GM18909 (cell line): ENCODE measurements at regions not wholly inside any gene's neighbourhood (a gene's known extent, or its start where the extent isn't known, plus 50 kb on each side); places are given as distances from the start of the nearest gene placed in this dataset.
"Not testable (repeated sequence)": the region's sequence is repeated elsewhere in the genome, so short reads cannot be mapped to it uniquely, and the experiment has no call there.

Source experiments
- ATAC-seq: cut with Tn5 transposase; IDR thresholded peaks from one replicate; pipeline ENCODE4 v1.9.1; 2021; ENCODE audit warnings: mild to moderate bottlenecking; ENCODE audit not compliant: unreplicated experiment, poor library complexity

DNA sequence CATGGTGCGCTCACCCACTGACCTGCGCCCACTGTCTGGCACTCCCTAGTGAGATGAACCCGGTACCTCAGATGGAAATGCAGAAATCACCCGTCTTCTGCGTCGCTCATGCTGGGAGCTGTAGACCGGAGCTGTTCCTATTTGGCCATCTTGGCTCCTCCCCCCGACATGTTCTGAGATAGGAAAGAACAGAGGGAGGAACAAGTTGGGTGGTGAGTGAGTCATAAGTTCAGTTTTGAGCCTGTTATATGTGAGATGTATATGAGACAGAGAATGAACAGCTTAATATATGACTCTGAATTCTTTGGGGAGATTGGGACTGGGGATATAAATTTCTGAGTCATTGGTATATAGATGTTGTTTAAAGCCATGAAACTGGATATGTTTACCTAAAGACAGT lies 596.7 kb downstream of the TSN start:
- ATAC-seq, result not testable (repeated sequence)

DNA sequence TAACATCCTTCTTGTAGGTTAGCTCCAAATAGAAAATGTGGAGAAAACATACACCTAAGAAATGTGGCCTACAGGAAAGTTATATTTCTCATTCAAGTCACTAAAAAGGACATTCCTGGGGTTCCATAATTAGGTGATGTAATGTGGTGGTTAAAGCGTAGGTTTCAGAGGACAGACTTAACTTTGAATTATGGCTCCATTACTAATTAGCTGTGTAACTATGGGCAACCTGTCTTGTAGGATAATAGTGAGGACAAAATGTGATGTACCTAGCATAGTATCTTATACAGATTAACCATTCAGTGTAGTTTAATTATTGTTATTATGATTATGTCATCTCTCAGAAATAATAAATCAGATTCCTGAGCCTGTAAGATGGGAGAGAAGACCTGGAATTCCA lies 602.5 kb downstream of the TSN start:
- ATAC-seq, result no peak

DNA sequence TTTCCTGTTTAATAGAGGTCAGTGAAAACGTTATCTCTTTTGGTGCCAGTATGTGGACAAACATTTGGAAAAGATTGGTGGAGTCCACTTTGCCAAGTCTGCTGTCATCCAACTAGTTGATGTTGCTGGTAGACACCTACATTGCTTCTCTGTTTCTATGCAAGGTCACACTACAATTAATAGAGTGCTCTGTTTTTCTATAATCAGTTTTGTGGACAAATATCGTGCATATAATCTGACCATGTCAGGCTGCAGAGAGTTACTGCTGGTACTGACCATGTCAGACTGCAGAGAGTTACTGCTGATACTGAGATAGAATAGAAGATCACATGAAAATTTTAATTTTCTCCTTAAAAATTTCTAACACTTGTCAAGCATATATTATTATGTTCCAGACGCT lies 603.3 kb downstream of the TSN start:
- ATAC-seq, result no peak

DNA sequence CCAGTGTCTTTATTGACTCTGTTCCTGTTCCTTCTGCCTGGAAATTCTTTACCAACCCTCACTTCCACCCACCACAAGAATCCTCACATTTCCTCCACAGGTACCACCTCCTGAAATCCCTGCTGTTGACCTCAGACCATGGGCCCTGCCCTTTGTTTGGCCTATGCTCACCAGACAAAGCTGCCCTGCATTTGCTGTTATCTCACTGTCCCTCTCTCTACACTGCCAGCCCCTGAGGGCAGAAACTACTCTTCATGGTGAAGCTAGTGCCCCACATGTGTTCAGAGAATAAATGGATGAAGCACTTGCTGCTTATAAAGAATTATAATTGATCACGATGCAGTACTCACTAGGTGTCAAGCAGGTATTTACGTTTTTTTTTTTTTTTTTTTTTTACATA lies 608.4 kb downstream of the TSN start:
- no peak for ATAC-seq

DNA sequence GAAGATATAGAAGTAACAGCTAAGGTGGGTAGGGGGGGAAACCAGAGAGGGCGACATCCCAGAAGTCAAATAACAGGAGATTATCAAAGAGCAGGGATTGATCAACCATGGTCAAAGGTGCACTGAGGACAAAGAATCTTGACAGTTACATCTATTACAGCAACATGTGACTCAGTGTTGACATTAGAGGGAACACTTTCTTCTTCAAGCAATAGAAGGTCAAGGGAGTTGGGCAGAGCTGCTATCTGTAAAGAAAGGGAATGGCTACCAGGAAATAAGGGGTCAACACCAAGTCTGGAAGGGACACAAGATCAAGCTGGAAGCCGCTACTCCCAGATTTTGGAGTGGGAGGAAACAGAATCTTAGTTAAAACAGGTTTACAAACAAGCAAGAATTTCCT lies 611.0 kb downstream of the TSN start:
- ATAC-seq, result no peak

DNA sequence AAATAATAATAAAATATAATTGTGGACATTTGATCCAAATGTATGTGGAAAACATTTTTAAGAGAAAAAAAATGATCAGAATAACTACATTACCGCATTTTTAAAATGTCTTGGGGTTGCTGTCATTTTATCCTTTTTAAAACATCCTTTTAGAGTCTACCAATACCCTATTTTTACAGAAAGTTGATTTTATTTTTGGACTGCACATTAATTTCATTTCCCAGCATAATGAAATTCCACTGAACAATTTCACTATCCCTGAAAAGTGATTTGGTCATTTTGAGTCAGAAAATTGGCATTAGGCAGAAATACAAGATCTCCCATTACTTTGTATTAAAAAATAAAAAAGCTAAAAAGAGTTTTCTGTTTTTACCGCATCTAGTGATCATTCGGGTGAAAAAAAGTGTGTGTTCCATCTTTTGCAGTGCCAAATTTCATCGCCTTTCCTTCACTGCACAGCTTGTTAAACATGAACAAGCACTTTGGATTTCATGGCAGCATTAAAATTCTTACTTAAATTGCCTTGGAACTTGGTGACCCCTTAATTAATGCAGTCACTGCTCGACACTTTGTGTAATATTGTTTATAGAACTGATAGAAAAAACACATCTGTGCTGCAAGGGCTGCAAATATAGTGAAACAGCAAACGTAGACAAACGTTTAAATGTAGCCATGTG lies 611.7 kb downstream of the TSN start:
- ATAC-seq, result no peak

DNA sequence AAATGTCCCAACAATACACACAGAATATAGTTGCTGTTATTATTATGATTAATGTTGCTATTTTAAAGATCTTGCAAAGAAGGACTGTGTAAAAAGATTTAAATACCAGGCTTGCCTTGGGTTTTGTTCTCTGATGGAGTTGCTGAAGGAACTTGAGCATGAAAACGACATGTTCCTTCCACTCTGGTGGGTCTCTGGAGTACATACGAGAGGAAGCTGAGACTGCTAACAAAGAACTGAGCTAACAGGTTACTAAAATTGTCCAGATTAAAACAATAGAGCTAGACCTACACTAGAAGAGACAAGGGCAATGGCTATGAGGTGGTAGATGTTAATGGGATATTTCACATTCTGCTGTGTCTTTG lies 612.2 kb downstream of the TSN start:
- ATAC-seq, result no peak

DNA sequence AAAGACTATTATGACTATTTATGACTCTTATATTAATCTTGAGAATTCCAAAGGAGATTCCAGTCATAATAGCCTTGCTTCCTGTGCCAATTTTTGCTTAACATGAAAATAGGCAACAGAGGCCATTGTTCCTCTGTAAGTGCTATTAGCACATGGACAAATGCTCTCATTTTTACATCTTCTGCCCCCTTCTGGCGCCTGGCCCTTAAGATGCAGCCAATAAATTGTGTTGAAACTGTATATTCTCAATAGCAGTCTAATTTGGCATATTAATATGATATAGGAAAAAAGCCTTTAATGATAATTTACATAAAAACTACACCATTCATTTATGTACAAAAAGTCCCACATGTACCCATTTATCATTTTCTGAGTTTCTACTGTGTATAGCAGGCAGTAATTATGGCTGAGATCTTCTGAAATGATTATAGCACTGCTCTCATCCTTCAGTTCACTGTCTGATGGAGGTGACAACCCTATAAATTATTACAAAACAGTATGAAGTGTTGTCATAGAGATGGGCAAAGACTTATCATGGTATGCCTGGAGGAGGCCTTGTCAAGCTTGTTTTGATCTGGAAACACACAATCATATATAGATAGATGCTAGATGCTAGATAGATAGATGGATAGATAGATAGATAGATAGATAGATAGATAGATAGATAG lies 613.3 kb downstream of the TSN start:
- no peak for ATAC-seq

DNA sequence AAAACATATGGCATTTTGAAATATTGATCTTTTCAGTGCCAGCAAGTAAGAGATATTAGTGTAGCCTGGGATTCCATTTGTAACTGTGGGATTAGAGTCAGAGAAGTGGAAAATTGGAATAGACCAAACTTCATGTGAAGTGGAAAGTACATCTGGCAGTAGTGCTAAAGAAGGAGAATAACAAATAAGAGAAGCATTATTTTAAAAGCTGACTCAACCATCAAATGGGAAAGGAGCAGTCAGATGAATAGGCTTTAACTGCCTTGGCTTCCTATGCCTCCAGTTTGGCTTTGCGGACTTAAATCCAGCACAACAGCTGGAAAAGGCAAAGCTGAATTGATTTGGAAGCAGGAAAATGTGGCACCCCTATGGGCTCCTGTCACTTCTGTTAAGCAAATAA lies 623.1 kb downstream of the TSN start:
- no peak for ATAC-seq

DNA sequence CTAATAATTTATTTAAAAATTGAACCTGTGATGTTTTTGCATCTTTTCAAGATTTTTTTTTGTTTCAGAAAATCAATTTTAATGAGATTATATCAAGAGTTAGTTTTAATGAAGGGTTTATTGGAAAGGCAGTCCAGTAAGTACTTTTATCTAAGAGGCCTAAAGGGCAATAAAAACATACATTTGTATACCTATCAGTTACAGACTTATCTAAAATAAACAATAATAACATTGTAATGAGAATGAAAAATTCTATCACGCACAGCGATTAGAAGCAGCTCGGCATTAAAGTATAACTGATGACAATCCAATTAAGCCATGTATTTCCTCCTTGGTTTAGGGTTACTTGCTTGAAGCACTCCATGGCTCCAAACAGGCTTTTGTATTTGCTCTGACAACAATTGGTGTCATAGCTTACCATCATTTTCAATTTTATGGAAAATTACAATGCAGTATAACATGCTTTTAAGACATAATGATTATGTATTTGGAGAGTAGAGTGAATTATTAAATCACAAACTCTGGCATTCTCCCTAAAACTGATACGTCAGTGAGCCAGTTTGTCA lies 629.4 kb downstream of the TSN start:
- ATAC-seq, result no peak

DNA sequence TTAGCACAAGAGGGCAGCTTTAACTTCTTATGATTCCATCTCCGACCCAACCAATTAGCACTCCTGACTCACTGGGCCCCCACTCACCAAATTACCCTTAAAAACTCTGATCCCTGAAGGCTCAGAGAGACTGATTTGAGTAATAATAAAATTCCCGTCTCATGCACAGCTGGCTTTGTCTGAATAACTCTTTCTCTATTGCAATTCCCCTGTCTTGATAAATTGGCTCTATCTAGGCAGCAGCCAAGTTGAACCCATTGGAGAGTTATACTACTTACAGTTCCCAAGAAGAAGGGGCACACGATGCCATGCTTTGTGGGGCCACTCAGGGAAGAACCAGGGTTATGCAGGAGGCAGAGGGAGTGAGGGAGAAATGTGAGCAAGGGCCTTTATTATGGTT lies 632.8 kb downstream of the TSN start:
- ATAC-seq, result no peak

DNA sequence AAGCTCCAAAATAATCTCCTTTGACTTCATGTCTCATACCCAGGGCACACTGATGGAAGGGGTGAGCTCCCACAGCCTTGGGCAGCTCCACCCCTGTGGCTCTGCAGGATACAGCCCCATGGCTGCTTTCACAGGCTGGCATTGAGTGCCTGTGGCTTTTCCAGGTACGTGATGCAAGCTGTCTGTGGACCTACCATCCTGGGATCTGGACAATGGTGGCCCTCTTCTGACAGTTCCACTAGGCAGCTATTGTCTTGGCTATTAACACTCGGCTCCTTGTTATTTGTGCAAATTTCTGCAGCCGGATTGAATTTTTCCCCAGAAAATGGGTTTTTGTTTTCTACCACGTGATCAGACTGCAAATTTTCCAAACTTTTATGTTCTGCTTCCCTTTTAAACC lies 634.2 kb downstream of the TSN start:
- ATAC-seq, result no peak

DNA sequence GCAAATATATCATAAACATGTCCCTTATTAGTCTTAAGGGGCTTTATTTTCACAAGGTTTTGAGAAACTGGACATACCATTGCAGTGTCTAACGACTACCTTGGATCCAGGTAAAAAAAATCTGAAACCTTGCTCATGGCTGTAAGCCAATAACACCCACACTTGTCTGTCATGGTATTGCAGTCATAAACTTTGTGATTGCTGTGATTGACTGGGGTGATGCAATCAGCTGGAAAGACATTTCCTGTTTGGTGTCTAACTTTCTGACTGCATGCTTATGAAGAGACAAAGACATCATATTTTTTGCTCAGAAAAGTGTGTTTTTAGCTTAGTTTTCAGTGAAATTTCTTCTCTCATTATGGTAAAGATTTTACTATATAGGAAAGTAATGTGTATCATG lies 635.0 kb downstream of the TSN start:
- ATAC-seq, result no peak

DNA sequence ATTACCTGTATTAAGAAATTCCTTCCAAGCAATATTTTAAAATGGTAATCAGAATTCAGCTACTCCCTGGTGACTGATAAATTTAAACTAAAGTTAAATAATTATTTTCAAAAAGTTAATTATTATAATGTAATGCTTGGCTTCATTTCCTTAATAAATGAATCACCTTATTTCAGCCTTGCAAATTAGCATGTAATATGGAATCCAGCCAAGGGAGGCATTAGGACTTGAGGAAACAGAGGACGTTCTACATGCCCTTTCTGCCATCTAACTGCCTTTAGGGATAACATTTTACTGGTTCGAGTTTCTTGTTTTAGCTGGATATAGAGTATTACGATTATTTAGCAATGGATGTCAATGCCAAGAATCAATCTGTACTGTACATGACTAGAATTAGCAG lies 636.3 kb downstream of the TSN start:
- ATAC-seq, result no peak

DNA sequence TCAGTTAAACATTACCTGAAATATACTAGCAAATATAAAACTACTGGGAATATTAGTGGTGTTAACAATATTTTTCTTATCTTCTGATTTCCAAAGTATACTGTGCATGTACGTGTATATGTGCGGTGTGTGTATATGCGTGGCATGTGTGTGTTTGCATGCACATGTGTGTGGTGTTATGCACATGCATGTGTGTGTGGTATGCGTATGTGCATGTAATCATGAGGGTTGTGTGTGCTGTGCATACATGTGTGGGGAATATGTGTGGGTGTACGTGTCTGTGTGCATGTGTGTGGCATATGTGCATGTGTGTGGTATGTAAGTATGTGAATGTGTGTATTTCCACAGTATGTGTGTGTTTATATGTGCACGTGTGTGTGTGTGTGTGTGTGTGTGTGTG lies 640.2 kb downstream of the TSN start:
- no peak for ATAC-seq

DNA sequence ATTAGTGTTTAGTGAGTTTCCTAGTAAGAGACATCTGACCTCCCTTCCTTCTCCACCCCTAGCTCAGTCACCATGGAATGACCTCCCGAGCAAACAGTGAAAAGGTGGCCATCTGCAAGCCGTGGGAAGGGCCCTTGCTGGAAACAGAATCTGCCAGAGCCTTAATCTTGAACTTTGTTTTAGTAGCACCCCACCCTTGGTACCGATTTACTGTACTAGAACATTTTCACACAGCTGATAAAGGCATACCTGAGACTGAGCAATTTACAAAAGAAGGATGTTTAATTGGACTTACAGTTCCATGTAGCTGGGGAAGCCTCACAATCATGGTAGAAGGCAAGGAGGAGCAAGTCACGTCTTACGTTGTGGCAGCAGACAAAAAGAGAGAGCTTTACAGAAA lies 655.8 kb downstream of the TSN start:
- ATAC-seq, result no peak

DNA sequence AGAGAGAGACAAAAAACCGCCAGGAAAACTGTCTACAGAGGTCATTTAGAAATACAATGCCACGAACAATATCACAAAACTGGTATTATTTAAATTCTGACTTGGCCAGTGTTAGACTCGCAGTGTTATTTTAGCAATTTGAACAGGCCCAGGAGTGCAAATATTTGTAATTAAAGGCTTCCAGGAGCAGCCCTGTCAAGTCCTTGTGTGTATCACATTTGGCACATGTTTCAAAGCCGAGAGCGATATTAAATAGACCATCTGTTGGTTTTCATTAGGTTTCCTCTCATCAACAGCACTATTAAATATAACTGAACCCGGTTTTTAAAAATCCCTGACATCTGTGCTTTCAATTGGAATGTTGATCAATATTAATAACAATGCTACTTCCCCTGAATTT lies 656.9 kb downstream of the TSN start:
- ATAC-seq, result no peak

DNA sequence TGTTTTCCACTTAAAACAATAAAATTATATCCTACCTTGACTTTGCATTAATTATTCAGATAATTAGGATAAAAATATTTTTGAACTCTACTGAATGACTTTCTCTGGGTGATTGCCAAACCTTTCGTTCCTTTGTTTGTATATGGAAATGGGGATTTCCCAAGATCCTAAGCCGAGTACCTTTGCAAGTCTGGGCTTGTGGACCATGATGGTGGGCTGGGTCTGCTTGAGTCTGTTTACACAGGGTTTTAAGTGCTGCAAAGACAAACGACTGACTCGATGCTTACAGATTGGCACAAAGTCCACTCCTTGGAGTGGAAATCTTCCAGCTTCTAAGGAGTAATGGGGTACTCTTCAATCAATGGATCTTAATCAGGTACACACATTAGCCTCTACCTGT lies 659.5 kb downstream of the TSN start:
- ATAC-seq, result no peak

DNA sequence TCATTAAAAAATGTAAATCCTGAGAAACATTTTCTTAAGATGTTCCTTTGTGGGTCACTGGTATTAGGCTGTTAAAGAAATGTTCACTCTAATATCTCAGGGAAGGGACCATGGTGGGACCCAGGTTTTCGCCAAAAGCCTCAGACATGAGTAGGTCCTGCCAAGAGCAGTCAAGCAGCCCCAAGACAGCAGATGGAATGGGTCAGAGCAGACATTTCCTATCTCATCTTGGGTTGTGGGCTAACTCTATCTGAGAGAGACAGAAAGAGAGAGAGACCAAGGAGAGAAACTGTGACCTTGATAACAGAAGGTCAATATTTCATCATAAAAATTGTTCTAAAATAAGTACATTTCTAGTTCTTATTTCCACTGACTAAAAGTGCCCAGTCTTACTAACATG lies 661.7 kb downstream of the TSN start:
- ATAC-seq, result no peak

DNA sequence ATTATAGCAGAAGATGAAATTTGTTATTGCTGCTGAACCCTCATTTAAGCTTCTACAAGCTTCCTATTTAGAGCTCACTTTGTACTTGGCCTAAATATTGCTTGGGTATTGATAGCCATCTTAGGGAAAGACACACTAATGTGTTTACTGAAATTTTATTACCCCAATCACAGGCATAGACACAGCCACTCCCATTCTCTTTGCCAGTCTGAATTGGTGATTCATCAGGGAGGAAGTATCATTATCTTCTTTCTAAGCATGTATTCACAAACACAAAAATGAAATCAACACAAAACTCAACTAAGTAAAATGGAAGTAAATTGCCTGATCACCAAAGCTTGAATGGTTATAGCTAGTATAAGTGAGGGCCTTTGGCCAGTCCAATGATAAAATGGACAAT lies 666.3 kb downstream of the TSN start:
- no peak for ATAC-seq

DNA sequence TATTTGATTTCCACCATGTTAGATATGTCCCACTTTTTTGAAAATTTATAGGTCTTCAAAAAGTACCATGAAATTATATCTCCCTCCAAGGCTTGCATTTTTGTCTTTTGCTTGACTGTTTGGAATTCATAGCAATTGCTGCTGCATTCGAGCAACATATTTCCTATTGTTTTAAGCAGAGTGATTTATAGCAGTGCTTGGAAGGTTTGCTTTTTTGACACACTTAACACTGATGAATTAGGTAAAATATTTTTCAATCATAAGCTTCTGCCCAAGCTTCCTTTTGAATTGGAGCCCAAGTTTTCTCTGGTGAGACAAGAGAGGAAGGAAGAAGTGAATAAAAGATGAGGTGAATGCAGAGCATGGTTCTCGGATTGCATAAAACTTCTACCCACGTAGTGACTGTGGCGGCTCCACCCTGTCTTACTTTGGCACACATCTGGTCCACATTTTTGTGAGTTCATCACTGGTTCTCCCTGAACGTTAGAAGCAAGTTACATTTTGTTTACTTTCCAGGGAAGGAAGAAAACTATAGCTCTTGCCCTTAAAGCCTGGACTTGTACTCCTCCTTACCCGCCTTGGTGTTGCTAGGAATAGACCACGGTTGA lies 667.0 kb downstream of the TSN start:
- ATAC-seq, result no peak

DNA sequence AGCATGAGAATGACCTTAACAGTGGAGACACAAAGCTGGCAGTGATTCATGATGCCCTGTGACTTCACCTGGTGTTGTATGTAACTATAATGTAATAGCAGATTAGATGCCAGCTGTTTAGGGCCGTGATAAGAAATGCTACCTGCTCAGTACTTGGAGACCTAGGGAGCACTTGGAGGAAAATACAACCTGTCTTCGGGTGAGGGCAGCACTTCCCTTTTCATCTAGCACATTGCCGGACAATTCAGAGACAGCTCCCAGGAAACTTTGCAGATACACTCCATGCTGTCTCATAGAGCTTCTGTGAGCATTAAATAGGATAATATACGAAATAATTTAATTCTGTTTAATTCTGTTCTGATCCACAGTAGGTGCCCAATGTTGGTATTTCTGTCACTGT lies 668.5 kb downstream of the TSN start:
- no peak for ATAC-seq
